Esophagus muscularis mucosa (tissue), 4 donors: ENCODE measurements at regions not wholly inside any gene's neighbourhood (a gene's known extent, or its start where the extent isn't known, plus 50 kb on each side); places are given as distances from the start of the nearest gene placed in this dataset.
"Not testable (repeated sequence)": the region's sequence is repeated elsewhere in the genome, so short reads cannot be mapped to it uniquely, and the experiment has no call there.

Source experiments
- DNase-seq: peaks from one replicate; pipeline ENCODE4 v3.0.0-alpha.2; 2017; ENCODE audit errors: extremely low spot score
- H3K27ac ChIP-seq, 4 donors: fragments of 200-600 bp; sonication (generic); replicated peaks in 1 of 4; 1 replicate in 3 of 4; 2 replicates in 1 of 4; pipeline ENCODE4 v1.5.1; 2016 to 2019; ENCODE audit warnings: mild to moderate bottlenecking in 1 of 4
- H3K27me3 ChIP-seq, 4 donors: fragments of 200-600 bp; sonication (generic); one replicate each; pipeline versions ENCODE4 v1.5.1 to v1.6.0; 2016 to 2019
- H3K36me3 ChIP-seq, 4 donors: fragments of 200-600 bp; sonication (generic); one replicate each; pipeline ENCODE4 v1.5.1; 2016 to 2019
- H3K4me1 ChIP-seq, 4 donors: fragments of 200-600 bp; sonication (generic); one replicate each; pipeline ENCODE4 v1.5.1; 2016 to 2019
- H3K4me3 ChIP-seq, 4 donors: fragments of 200-600 bp; sonication (generic); 1 replicate in 2 of 4; 2 replicates in 2 of 4; pipeline ENCODE4 v1.5.1; 2016 to 2019; ENCODE audit warnings: mild to moderate bottlenecking in 4 of 4, moderate library complexity in 1 of 4
- H3K9me3 ChIP-seq, 4 donors: fragments of 200-600 bp; sonication (generic); 1 replicate in 3 of 4; 2 replicates in 1 of 4; pipeline ENCODE4 v1.5.1; 2016 to 2019
- CTCF ChIP-seq, 3 experiments: fragments of 200-600 bp in 2 of 3; fragments of 450-650 bp in 1 of 3; sonication (generic) in 2 of 3; IDR thresholded peaks; one replicate each; pipeline ENCODE4 v1.5.1; 2017 to 2019; ENCODE audit warnings: antibody characterized with exemption in 3 of 3, mild to moderate bottlenecking in 2 of 3, moderate library complexity in 1 of 3
- EP300 ChIP-seq: sonication (generic); formaldehyde crosslinking; IDR thresholded peaks from one replicate; pipeline ENCODE4 v1.6.1; 2017; ENCODE audit warnings: antibody characterized with exemption
- POLR2A ChIP-seq: fragments of 450-650 bp; IDR thresholded peaks from one replicate; pipeline ENCODE4 v1.6.1; 2017; ENCODE audit warnings: antibody characterized with exemption, moderate library complexity, mild to moderate bottlenecking, low read depth
- POLR2AphosphoS5 ChIP-seq, 2 donors: sonication (generic); formaldehyde crosslinking; IDR thresholded peaks; one replicate each; pipeline ENCODE4 v1.6.1; 2017; ENCODE audit warnings: antibody characterized with exemption in 2 of 2
- WGBS: methylation state at CpG from one replicate; pipeline ENCODE4 v1.1.5; 2018; 5-methylcytosine and 5-hydroxymethylcytosine counted together
- intact Hi-C: fragments of 100-400 bp; cut with DNase I; formaldehyde crosslinking; loops from one replicate; pipeline ENCODE4 v1.15.1; 2023

DNA sequence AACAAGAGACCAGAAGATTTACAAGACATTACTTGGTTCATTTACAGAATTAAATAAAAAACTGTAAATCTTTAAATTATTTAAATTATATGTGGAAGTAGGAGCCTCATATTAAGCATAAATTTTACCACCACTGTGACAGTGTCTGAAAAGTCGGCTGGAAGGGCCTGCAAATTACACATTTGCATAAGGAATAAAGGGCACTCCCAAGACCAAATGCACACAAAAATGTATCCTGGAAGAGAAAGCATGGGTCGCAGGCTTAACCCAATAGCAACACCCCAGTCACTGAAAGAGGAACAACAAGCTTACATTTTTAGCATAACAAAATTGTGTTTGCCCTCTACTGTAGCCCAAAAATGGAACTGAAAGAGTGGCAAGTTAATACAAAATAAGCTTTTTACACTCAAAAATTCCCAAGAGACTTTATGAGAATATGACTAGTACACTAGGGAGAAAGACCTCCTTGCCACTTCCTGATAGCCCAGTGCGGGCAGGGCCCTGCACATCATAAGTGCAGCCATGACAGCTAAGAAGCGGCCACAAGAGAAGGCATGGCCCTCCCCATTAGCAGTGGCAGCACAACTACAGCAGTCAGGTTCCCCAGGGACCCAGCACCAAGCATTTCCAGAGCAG is 482.0 kb downstream of the DTWD2 start:
- WGBS, result 98% methylated on average over 4 of the region's 4 CpGs
- no peak for DNase-seq

GRCh38 chr5:118502232-118502631 is 486.1 kb downstream of the DTWD2 start:
- H3K36me3 ChIP-seq, H3K27me3 ChIP-seq, H3K4me1 ChIP-seq, H3K4me3 ChIP-seq, H3K9me3 ChIP-seq, H3K27ac ChIP-seq, DNase-seq, intact Hi-C loops: not testable (repeated sequence)
- 79% methylated on average over 5 of the region's 9 CpGs for WGBS

More for the DNA sequence above, 482.0 kb downstream of the DTWD2 start:
- Histone ChIP-seq H3K4me1 (no peaks in the 10 kb centered on the region), H3K9me3 (peaks cover 0 to 6% (median 2%) of the 10 kb centered on the region in 4 donors), H3K36me3 (peaks cover 0 to 7% (median 0%) of the 10 kb centered on the region in 4 donors), H3K27ac (no peak overlapping the region), H3K27me3 (no peaks in the 10 kb centered on the region), H3K4me3 (no peak overlapping the region)
- intact Hi-C loops, result no loop called here
- TF ChIP-seq POLR2AphosphoS5 (IDR thresholded peaks at IDR 0.05), result no peak

GRCh38 chr5:118491351-118491750 is 497.0 kb downstream of the DTWD2 start:
- Histone ChIP-seq H3K4me1 (peaks cover 0 to 5% (median 0%) of the 10 kb centered on the region in 4 donors), H3K4me3 (no peak overlapping the region), H3K36me3 (no peaks in the 10 kb centered on the region), H3K27ac (no peak overlapping the region), H3K9me3 (no peaks in the 10 kb centered on the region), H3K27me3 (no peaks in the 10 kb centered on the region)
- 92% methylated on average over 1 of the region's 1 CpG for WGBS
- DNase-seq, result no peak
- TF ChIP-seq CTCF (IDR thresholded peaks at IDR 0.05) (no peak), POLR2A (no peak), EP300 (no peak), POLR2AphosphoS5 (IDR thresholded peaks at IDR 0.05) (no peak)
- intact Hi-C loops, result no loop called here

DNA sequence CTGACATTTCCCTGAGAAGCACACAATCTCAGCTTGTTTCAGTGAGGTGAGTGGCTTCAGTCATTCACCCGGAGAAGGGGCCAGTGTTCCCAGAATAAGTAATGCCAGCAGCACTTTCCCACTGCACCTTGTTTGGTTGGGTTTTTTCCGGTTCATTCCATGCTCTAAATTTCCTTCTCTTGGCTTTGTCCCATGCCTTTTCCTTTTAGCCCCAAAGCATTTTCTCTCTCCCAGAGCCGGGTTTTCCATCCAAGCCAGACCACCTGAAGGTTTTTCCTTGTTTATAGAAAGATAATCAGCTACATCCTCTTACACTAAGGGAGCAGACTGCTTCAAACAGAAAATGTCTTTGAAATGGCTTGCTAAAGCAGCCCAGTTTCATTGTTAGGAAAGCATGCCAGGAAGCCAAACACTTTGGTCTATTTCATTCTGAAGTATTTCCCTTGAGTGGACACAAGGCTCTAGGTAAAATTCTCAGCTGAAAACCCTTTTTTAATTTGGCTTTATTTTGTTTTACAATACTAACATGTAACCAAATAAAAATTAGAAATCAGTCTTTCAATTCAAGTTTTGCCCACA is 501.6 kb downstream of the DTWD2 start:
- 40% methylated on average over 3 of the region's 3 CpGs for WGBS
- Histone ChIP-seq H3K27ac (no peak overlapping the region), H3K27me3 (no peaks in the 10 kb centered on the region), H3K36me3 (no peaks in the 10 kb centered on the region), H3K9me3 (no peaks in the 10 kb centered on the region), H3K4me3 (no peak overlapping the region), H3K4me1 (peaks cover 0 to 8% (median 0%) of the 10 kb centered on the region in 4 donors)
- no peak for DNase-seq
- TF ChIP-seq POLR2A, result no peak
- TF ChIP-seq EP300, result no peak
- TF ChIP-seq POLR2AphosphoS5 (IDR thresholded peaks at IDR 0.05), result no peak
- TF ChIP-seq CTCF (IDR thresholded peaks at IDR 0.05), result no peak
- intact Hi-C loops, result no loop called here

- H3K4me1 ChIP-seq, result peaks cover 0 to 6% (median 0%) of the 10 kb centered on the region in 4 donors
- no peaks in the 10 kb centered on the region for H3K36me3 ChIP-seq
- no peak overlapping the region for H3K27ac ChIP-seq
- H3K4me3 ChIP-seq, result no peak overlapping the region
- DNase-seq, result no peak
- H3K27me3 ChIP-seq, result no peaks in the 10 kb centered on the region
- H3K9me3 ChIP-seq, result no peaks in the 10 kb centered on the region
- TF ChIP-seq POLR2AphosphoS5 (IDR thresholded peaks at IDR 0.05) (no peak), EP300 (no peak), CTCF (IDR thresholded peaks at IDR 0.05) (no peak), POLR2A (no peak)
- intact Hi-C loops, result no loop called here
- 76% methylated on average over 2 of the region's 2 CpGs for WGBS
These were observed 509.1 kb downstream of the DTWD2 start for GRCh38 chr5:118479285-118479684.

GRCh38 chr5:118478852-118479251 is 509.5 kb downstream of the DTWD2 start:
- H3K9me3 ChIP-seq, result no peaks in the 10 kb centered on the region
- peaks cover 0 to 6% (median 0%) of the 10 kb centered on the region in 4 donors for H3K4me1 ChIP-seq
- H3K27me3 ChIP-seq, result no peaks in the 10 kb centered on the region
- TF ChIP-seq POLR2AphosphoS5 (IDR thresholded peaks at IDR 0.05) (no peak), CTCF (IDR thresholded peaks at IDR 0.05) (no peak), EP300 (no peak), POLR2A (no peak)
- no peak overlapping the region for H3K27ac ChIP-seq
- 80% methylated on average over 1 of the region's 8 CpGs for WGBS
- intact Hi-C loops, result no loop called here
- DNase-seq, result no peak
- no peak overlapping the region for H3K4me3 ChIP-seq
- no peaks in the 10 kb centered on the region for H3K36me3 ChIP-seq
